H1 (cell line): ENCODE measurements at regions not wholly inside any gene's neighbourhood (a gene's known extent, or its start where the extent isn't known, plus 50 kb on each side); places are given as distances from the start of the nearest gene placed in this dataset.

Source experiments
- CTCF ChIA-PET: fragments of 300-600 bp; sonication (Branson Sonifier 250); formaldehyde crosslinking; loops from one replicate; lab custom pipeline; 2021; ENCODE audit not compliant: partially characterized antibody; lab: Charles Lee
- POLR2A ChIA-PET: fragments of 300-600 bp; sonication (Branson Sonifier 250); formaldehyde crosslinking; loops from one replicate; lab custom pipeline; 2021; ENCODE audit warnings: inconsistent platforms; ENCODE audit not compliant: partially characterized antibody; lab: Charles Lee
- DNase-seq, 2 experiments: peaks; one replicate each; pipeline versions ENCODE4 v3.0.0 to v3.0.0-alpha.2; 2010 to 2022; ENCODE audit warnings: low spot score in 2 of 2, low read depth in 1 of 2, mixed read lengths in 1 of 2
- FAIRE-seq: peaks from 2 replicates; lab custom pipeline; 2011; peaks lifted over from hg19 to GRCh38; lab: Jason Lieb, UNC
- H2AFZ ChIP-seq: 2 replicates; pipeline ENCODE4 v1.8.1; 2012; ENCODE audit warnings: low read length, inconsistent platforms
- H2AK5ac ChIP-seq: 2 replicates; pipeline ENCODE4 v1.6.1; 2013; ENCODE audit warnings: low read depth, low read length
- H2BK120ac ChIP-seq: replicated peaks from 2 replicates; pipeline ENCODE3; 2013; ENCODE audit warnings: low read depth, low read length, inconsistent platforms
- H2BK12ac ChIP-seq: 2 replicates; pipeline ENCODE4 v1.6.1; 2013; ENCODE audit warnings: low read depth, low read length
- H2BK15ac ChIP-seq: 2 replicates; pipeline ENCODE4 v1.6.1; 2013; ENCODE audit warnings: low read length
- H2BK20ac ChIP-seq: 2 replicates; pipeline ENCODE4 v1.6.1; 2013; ENCODE audit warnings: low read length
- H2BK5ac ChIP-seq: 2 replicates; pipeline ENCODE4 v1.6.1; 2013; ENCODE audit warnings: low read depth, low read length
- H3K14ac ChIP-seq: 2 replicates; pipeline ENCODE4 v1.6.1; 2013; ENCODE audit warnings: inconsistent platforms; ENCODE audit not compliant: insufficient read length
- H3K18ac ChIP-seq: 2 replicates; pipeline ENCODE4 v1.6.1; 2013; ENCODE audit warnings: low read length; ENCODE audit errors: extremely low read depth
- H3K23ac ChIP-seq: 2 replicates; pipeline ENCODE4 v1.6.1; 2013; ENCODE audit warnings: inconsistent platforms; ENCODE audit not compliant: insufficient read length
- H3K23me2 ChIP-seq: 2 replicates; pipeline ENCODE4 v1.6.1; 2013; ENCODE audit warnings: low read depth, low read length
- H3K27ac ChIP-seq: 2 replicates; pipeline ENCODE4 v1.6.1; 2011; ENCODE audit warnings: low read depth, low read length, inconsistent platforms
- H3K27me3 ChIP-seq, 4 experiments: replicated peaks in 1 of 4; 1 replicate in 1 of 4; 2 replicates in 3 of 4; pipeline versions ENCODE4 v1.6.1 to v1.8.1; 2011 to 2013; ENCODE audit warnings: low read length in 3 of 4, mild to moderate bottlenecking in 3 of 4, inconsistent platforms in 2 of 4, mixed read lengths in 2 of 4, moderate library complexity in 1 of 4; ENCODE audit not compliant: control insufficient read depth in 3 of 4, insufficient read depth in 3 of 4; ENCODE audit errors: extremely low read depth in 1 of 4
- H3K36me3 ChIP-seq, 4 experiments: 2 replicates each; pipeline versions ENCODE4 v1.6.1 to v1.8.1; 2011 to 2013; ENCODE audit warnings: mild to moderate bottlenecking in 4 of 4, low read length in 3 of 4, moderate library complexity in 2 of 4, control low read depth in 1 of 4, inconsistent platforms in 1 of 4; ENCODE audit not compliant: insufficient read depth in 4 of 4, control insufficient read depth in 2 of 4
- H3K4ac ChIP-seq: replicated peaks from 2 replicates; pipeline ENCODE3; 2013; ENCODE audit warnings: low read length, low read depth, mixed read lengths, inconsistent platforms; ENCODE audit not compliant: insufficient read length
- H3K4me1 ChIP-seq, 4 experiments: replicated peaks in 1 of 4; 1 replicate in 1 of 4; 2 replicates in 3 of 4; pipeline versions ENCODE4 v1.6.1 to v1.8.1; 2011 to 2013; ENCODE audit warnings: low read length in 3 of 4, inconsistent platforms in 2 of 4, mixed read lengths in 1 of 4; ENCODE audit not compliant: insufficient read depth in 4 of 4, control insufficient read depth in 3 of 4
- H3K4me2 ChIP-seq, 2 experiments: 2 replicates each; pipeline versions ENCODE4 v1.6.1 to v1.8.1; 2011 to 2013; ENCODE audit warnings: low read depth in 2 of 2, low read length in 2 of 2, control low read depth in 1 of 2, inconsistent platforms in 1 of 2, mild to moderate bottlenecking in 1 of 2; ENCODE audit not compliant: insufficient read depth in 1 of 2
- H3K4me3 ChIP-seq, 4 experiments: fragments of 200-600, 300-600 bp in 1 of 4; sonication (generic), shearing (Covaris generic), sonication (Bioruptor Twin) in 1 of 4; 2 replicates each; pipeline versions ENCODE4 v1.5.1 to v1.8.1; 2011 to 2016; ENCODE audit warnings: low read length in 4 of 4, low read depth in 3 of 4, control low read depth in 2 of 4, inconsistent platforms in 2 of 4, mild to moderate bottlenecking in 2 of 4, mixed read lengths in 1 of 4, moderate library complexity in 1 of 4; ENCODE audit not compliant: insufficient read depth in 2 of 4; ENCODE audit errors: extremely low read depth in 1 of 4
- H3K56ac ChIP-seq: replicated peaks from 2 replicates; pipeline ENCODE3; 2013; ENCODE audit warnings: low read depth, mild to moderate bottlenecking, mixed read lengths, low read length, inconsistent platforms; ENCODE audit not compliant: insufficient read length
- H3K79me1 ChIP-seq: 2 replicates; pipeline ENCODE4 v1.6.1; 2013; ENCODE audit warnings: low read depth, low read length, control low read depth
- H3K79me2 ChIP-seq, 2 experiments: 2 replicates each; pipeline versions ENCODE4 v1.6.1 to v1.8.1; 2012 to 2013; ENCODE audit warnings: low read length in 2 of 2, mild to moderate bottlenecking in 2 of 2, inconsistent platforms in 1 of 2; ENCODE audit not compliant: insufficient read depth in 2 of 2, control insufficient read depth in 1 of 2
- H3K9ac ChIP-seq, 4 experiments: replicated peaks in 1 of 4; 1 replicate in 1 of 4; 2 replicates in 3 of 4; pipeline versions ENCODE4 v1.6.1 to v1.8.1; 2011 to 2013; ENCODE audit warnings: low read depth in 3 of 4, low read length in 3 of 4, control low read depth in 2 of 4, mild to moderate bottlenecking in 2 of 4, moderate library complexity in 2 of 4, inconsistent platforms in 1 of 4; ENCODE audit errors: extremely low read depth in 1 of 4
- H3K9me3 ChIP-seq, 2 experiments: 2 replicates each; pipeline versions ENCODE4 v1.6.1 to v1.8.1; 2012 to 2013; ENCODE audit warnings: mild to moderate bottlenecking in 2 of 2, moderate library complexity in 2 of 2, control low read depth in 1 of 2, inconsistent platforms in 1 of 2, low read depth in 1 of 2, low read length in 1 of 2, mixed read lengths in 1 of 2; ENCODE audit not compliant: insufficient read depth in 2 of 2
- H4K20me1 ChIP-seq, 2 experiments: replicated peaks in 1 of 2; 2 replicates each; pipeline versions ENCODE3 to v1.8.1; 2011 to 2013; ENCODE audit warnings: inconsistent platforms in 2 of 2, low read length in 2 of 2, mild to moderate bottlenecking in 1 of 2; ENCODE audit not compliant: insufficient read depth in 2 of 2, control insufficient read depth in 1 of 2
- H4K5ac ChIP-seq: 2 replicates; pipeline ENCODE4 v1.6.1; 2013; ENCODE audit warnings: low read length, low read depth, mixed read lengths, inconsistent platforms; ENCODE audit not compliant: insufficient read length
- H4K8ac ChIP-seq: 2 replicates; pipeline ENCODE4 v1.8.0; 2013; ENCODE audit warnings: mild to moderate bottlenecking, moderate library complexity, low read length, inconsistent platforms; ENCODE audit not compliant: insufficient read depth; ENCODE audit errors: extremely low read depth
- H4K91ac ChIP-seq: replicated peaks from 2 replicates; pipeline ENCODE3; 2013; ENCODE audit warnings: low read length, mixed read lengths, inconsistent platforms; ENCODE audit not compliant: insufficient read length
- TCF12 ChIP-seq: IDR thresholded peaks from 2 replicates; pipeline ENCODE4 v1.6.1; 2011; ENCODE audit warnings: low read depth, mild to moderate bottlenecking, low read length
- WGBS, 2 experiments: shearing (Covaris generic) in 1 of 2; methylation state at CpG; one replicate each; pipeline versions ENCODE4 v1.1.6 to v1.1.7; 2013 to 2015; ENCODE audit warnings: low lambda C conversion rate in 2 of 2, mixed read lengths in 2 of 2, inconsistent platforms in 1 of 2, low coverage in 1 of 2, missing lambda C conversion rate in 1 of 2; ENCODE audit not compliant: insufficient replicate concordance in 2 of 2, insufficient coverage in 1 of 2, insufficient read length in 1 of 2; ENCODE audit errors: extremely low coverage in 1 of 2, missing lambda C conversion rate in 1 of 2; 5-methylcytosine and 5-hydroxymethylcytosine counted together

DNA sequence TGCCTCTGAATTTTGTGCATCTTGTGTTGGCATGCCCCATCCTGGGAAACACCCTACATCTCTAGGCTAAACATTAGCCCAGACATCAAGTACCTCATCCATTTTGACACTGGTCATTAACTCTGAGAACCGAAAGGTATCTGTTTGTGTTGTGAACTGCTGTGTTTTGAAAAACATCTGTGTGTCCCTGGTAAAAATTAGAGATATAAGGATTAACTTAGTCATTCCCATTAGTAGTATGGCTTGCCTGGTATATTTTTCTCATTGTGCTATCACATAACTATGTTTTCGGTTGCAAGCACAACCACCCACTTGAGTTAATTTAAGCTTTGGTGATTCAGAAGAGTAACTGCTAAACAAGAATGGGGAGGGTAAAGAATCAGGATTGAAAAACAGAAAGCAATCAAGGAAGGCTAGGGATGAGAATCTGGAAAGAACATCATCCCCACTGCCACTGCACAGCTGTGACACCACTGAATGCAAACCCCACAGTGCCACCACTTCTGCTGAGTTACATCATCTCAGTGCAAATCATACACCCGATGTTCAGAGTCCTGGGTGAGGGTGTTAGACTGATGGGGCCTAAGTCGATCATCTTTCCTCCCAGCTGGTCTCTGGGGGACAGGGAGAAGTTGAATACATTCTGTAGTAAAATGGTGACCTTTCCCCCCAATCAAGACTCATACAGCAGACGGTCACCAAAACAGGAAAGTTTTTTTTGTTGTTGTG, 234.0 kb downstream of the EPHA4 start:
- H3K4me1 ChIP-seq = no peaks in the 10 kb centered on the region

More for the DNA sequence above, 234.0 kb downstream of the EPHA4 start:
- H3K4me2 ChIP-seq = no peak overlapping the region
- no peak overlapping the region for H2BK12ac ChIP-seq
- no peaks in the 10 kb centered on the region for H3K79me2 ChIP-seq
- H4K8ac ChIP-seq = no peak overlapping the region
- H3K27me3 ChIP-seq = no peaks in the 10 kb centered on the region
- DNase-seq = no peak
- no peak overlapping the region for H2AK5ac ChIP-seq
- CTCF ChIA-PET = interaction anchor here (0.7 kb wide), 1 partner anchor 18 kb away, joined by 3 read pairs; no protein-coding TSS in a partner anchor
- no peak for TF ChIP-seq TCF12
- TF ChIP-seq, all 59 proteins: peak for 0
- Histone ChIP-seq H3K79me1 (no peaks in the 10 kb centered on the region), H3K4ac (no peak overlapping the region), H2BK15ac (no peak overlapping the region), H3K23ac (no peak overlapping the region), H3K36me3 (no peaks in the 10 kb centered on the region), H3K27ac (no peak overlapping the region), H4K91ac (no peak overlapping the region), H2AFZ (no peak overlapping the region), H4K20me1 (no peaks in the 10 kb centered on the region), H3K14ac (no peak overlapping the region), H3K23me2 (no peaks in the 10 kb centered on the region), H4K5ac (no peak overlapping the region), H3K18ac (no peak overlapping the region), H2BK20ac (no peak overlapping the region), H2BK120ac (no peak overlapping the region), H2BK5ac (no peak overlapping the region), H3K9me3 (no peaks in the 10 kb centered on the region), H3K9ac (no peak overlapping the region), H3K56ac (peak overlapping the region; percentile 27), H3K4me3 (no peak overlapping the region)
- 92% methylated on average over 5 of the region's 5 CpGs; no CpG with 5 or more reads in 1 of the 2 experiments for WGBS, 2 experiments
- no peak for FAIRE-seq
- POLR2A ChIA-PET = no interaction called here
